ENCODE measurements at regions not wholly inside any gene's neighbourhood (a gene's known extent, or its start where the extent isn't known, plus 50 kb on each side); places are given as distances from the start of the nearest gene placed in this dataset.

- TF ChIP-seq ZNF687 (CRISPR knock-in tag; IDR thresholded peaks at IDR 0.05) (no peak), SMAD3 (CRISPR knock-in tag; IDR thresholded peaks at IDR 0.05) (no peak), XBP1 (CRISPR knock-in tag; IDR thresholded peaks at IDR 0.05) (no peak), SMARCC2 (IDR thresholded peaks at IDR 0.05) (no peak), ZNF674 (CRISPR knock-in tag; IDR thresholded peaks at IDR 0.05; ENCODE audit: low read depth) (no peak), ZEB1 (IDR thresholded peaks at IDR 0.05; ENCODE audit: insufficient replicate concordance, low read depth) (no peak), NBN (conservative IDR thresholded peaks at IDR 0.05) (no peak)
Measured at GRCh38 chr1:29543586-29543985, 307.3 kb downstream of the PTPRU start (continued).

GRCh38 chr1:29542548-29542947 lies 306.2 kb downstream of the PTPRU start:
- ChIA-PET POLR2A (no interaction called here), CTCF (ENCODE audit: low intra/inter-chr PET ratio, low total read pairs) (no interaction called here)
- no peaks in the 10 kb centered on the region for H3K36me3 ChIP-seq (replicated peaks in 1 of 2; ENCODE audit: control insufficient read depth in 1 of 2, insufficient read depth in 2 of 2, low read length in 2 of 2)
- no peak overlapping the region for H2AFZ ChIP-seq (ENCODE audit: low read length)
- H3K27ac ChIP-seq (ENCODE audit: extremely low read length, insufficient read depth, low read length) = no peak overlapping the region
- DNase-seq (ENCODE audit: low spot score) (no peak), FAIRE-seq (no peak), ATAC-seq (no peak)
- 0% methylated on average over 6 of the region's 8 CpGs for WGBS (ENCODE audit: low lambda C conversion rate)
- no peaks in the 10 kb centered on the region for H3K4me1 ChIP-seq (ENCODE audit: insufficient read depth, low read length)
- H3K27me3 ChIP-seq (ENCODE audit: control insufficient read depth in 1 of 2, insufficient read depth in 2 of 2, low read length in 2 of 2) = no peaks in the 10 kb centered on the region; a peak in 1 of 5 replicates
- no peaks in the 10 kb centered on the region for H4K20me1 ChIP-seq (ENCODE audit: insufficient read depth, low read length)
- H3K4me3 ChIP-seq (replicated peaks in 1 of 3; ENCODE audit: insufficient read depth in 1 of 3, low read depth in 2 of 3, low read length in 3 of 3) = no peak overlapping the region
- no peaks in the 10 kb centered on the region for H3K79me2 ChIP-seq (ENCODE audit: insufficient read depth, low read length)
- BruUV-seq (replicated peaks) = no TSS peak
- H3K4me2 ChIP-seq (ENCODE audit: low read depth, low read length) = no peak overlapping the region
- no peak overlapping the region for H3K9ac ChIP-seq (ENCODE audit: insufficient read depth, low read depth, low read length)
- in situ Hi-C loops (cut with HindIII; ENCODE audit: extremely low pct_ligation_motif_present, low pct_unique_long_range_greater_than_20kb) (no loop called here), intact Hi-C loops (cut with micrococcal nuclease; ENCODE audit: unreplicated experiment) (no loop called here)
- no peaks in the 10 kb centered on the region for H3K9me3 ChIP-seq (ENCODE audit: low read length)
- TF ChIP-seq CENPT (CRISPR knock-in tag; IDR thresholded peaks at IDR 0.05; ENCODE audit: low read depth) (no peak), CENPBD1 (CRISPR knock-in tag; IDR thresholded peaks at IDR 0.05; ENCODE audit: borderline replicate concordance, low read depth) (no peak), MEIS1 (CRISPR knock-in tag; IDR thresholded peaks at IDR 0.05; ENCODE audit: borderline replicate concordance) (no peak), ZNF580 (CRISPR knock-in tag; IDR thresholded peaks at IDR 0.05; ENCODE audit: borderline replicate concordance, low read depth) (no peak), ZNF207 (IDR thresholded peaks at IDR 0.05; ENCODE audit: borderline replicate concordance) (no peak), ZNF274 (CRISPR knock-in tag; IDR thresholded peaks at IDR 0.05) (no peak), TOPORS (CRISPR knock-in tag; IDR thresholded peaks at IDR 0.05) (no peak), ZNF333 (CRISPR knock-in tag; IDR thresholded peaks at IDR 0.05; ENCODE audit: borderline replicate concordance) (no peak), ZNF263 (CRISPR knock-in tag; IDR thresholded peaks at IDR 0.05) (no peak), ZNF44 (CRISPR knock-in tag; IDR thresholded peaks at IDR 0.05) (no peak), ZNF737 (CRISPR knock-in tag; IDR thresholded peaks at IDR 0.05; ENCODE audit: borderline replicate concordance) (no peak), GLI4 (CRISPR knock-in tag; IDR thresholded peaks at IDR 0.05; ENCODE audit: borderline replicate concordance) (no peak), NCOA2 (CRISPR knock-in tag; IDR thresholded peaks at IDR 0.05) (no peak)
- TF ChIP-seq, protein P1, sequence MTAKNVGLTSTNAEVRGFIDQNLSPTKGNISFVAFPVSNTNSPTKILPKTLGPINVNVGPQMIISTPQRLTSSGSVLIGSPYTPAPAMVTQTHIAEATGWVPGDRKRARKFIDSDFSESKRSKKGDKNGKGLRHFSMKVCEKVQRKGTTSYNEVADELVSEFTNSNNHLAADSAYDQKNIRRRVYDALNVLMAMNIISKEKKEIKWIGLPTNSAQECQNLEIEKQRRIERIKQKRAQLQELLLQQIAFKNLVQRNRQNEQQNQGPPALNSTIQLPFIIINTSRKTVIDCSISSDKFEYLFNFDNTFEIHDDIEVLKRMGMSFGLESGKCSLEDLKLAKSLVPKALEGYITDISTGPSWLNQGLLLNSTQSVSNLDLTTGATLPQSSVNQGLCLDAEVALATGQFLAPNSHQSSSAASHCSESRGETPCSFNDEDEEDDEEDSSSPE (CRISPR knock-in tag; IDR thresholded peaks at IDR 0.05) = no peak
